ENCODE measurements at regions not wholly inside any gene's neighbourhood (a gene's known extent, or its start where the extent isn't known, plus 50 kb on each side); places are given as distances from the start of the nearest gene placed in this dataset.
"Not testable (repeated sequence)": the region's sequence is repeated elsewhere in the genome, so short reads cannot be mapped to it uniquely, and the experiment has no call there.

GRCh38 chr2:67889056-67889455 is 173.7 kb downstream of the C1D start:
- Mint-ChIP-seq H3K9me3 (peaks cover 0 to 2% of the 10 kb centered on the region in 2 donors), H3K4me3 (no peak overlapping the region), H3K4me1 (no peaks in the 10 kb centered on the region), H3K27ac (no peak overlapping the region), H3K27me3 (peaks cover 4 to 9% of the 10 kb centered on the region in 2 donors), H3K36me3 (no peaks in the 10 kb centered on the region)
- ATAC-seq (replicated peaks) (no peak), DNase-seq (no peak)

DNA sequence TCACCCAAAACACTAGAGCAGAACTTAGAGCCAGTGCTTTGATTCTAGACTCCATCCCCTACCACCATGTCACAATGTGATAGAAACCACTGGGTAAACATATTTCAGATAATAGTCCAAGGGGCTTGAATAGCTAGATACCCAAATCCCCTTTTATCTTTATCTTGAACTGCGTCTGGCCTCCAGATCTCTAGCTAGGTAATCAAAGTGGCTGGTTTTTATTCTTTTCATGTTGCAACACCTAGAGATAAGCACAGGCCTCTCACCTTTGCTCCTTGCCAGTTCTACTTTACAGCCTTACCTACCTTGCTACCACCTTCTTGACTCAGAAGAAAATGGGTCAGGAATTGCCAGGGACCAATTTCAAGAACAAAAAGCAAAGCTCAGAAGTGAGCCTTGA is 171.2 kb downstream of the C1D start:
- Mint-ChIP-seq H3K9me3 (peaks cover 0 to 2% of the 10 kb centered on the region in 2 donors), H3K27ac (no peak overlapping the region), H3K36me3 (no peaks in the 10 kb centered on the region), H3K4me3 (no peak overlapping the region), H3K4me1 (no peaks in the 10 kb centered on the region), H3K27me3 (peaks cover 7 to 16% of the 10 kb centered on the region in 2 donors)
- no peak for ATAC-seq (replicated peaks)
- DNase-seq: no peak

- Mint-ChIP-seq H3K9me3 (peaks cover 0 to 2% of the 10 kb centered on the region in 2 donors), H3K4me3 (no peak overlapping the region), H3K4me1 (no peaks in the 10 kb centered on the region), H3K27me3 (peaks cover 7 to 16% of the 10 kb centered on the region in 2 donors), H3K36me3 (no peaks in the 10 kb centered on the region), H3K27ac (no peak overlapping the region)
- ATAC-seq (replicated peaks): no peak
- no peak for DNase-seq
These were observed 170.4 kb downstream of the C1D start for GRCh38 chr2:67892339-67892846.

DNA sequence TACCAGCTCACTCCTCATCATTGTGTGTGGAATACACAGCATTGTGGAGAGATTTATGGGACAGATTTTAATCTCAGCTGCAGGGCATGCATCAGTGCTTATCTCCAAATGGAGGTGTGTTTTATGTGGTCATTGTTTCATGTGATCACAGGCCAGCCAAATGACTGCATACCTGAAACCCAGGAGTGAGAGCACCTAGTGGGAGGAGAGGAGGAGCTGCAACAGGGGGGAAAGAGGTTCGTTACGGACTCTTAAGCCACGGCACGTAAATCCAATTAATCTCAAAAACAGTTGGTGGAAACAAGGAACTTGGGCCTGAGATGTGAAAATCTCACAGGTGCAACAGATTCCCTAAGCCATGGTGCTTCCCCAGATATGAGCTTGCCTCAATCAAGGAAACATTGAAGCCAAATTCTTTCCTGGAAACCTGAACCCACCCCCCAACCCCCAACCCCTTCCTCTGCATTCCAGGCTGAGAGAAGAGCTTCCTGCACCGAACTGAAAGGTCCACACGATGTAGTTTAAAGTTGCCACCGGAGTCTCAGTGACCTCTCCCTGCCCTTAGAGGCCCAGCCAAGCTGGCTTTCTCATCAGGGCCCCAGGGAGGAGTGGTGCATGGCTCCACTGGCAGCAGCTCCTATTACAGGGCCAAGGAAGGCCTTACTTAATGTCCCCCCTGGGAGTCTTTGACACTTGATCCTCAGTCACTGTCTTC is 167.4 kb downstream of the C1D start:
- Mint-ChIP-seq H3K27ac (no peak overlapping the region), H3K36me3 (no peaks in the 10 kb centered on the region), H3K4me3 (no peak overlapping the region), H3K27me3 (peaks cover 7 to 15% of the 10 kb centered on the region in 2 donors), H3K9me3 (peaks cover 0 to 2% of the 10 kb centered on the region in 2 donors), H3K4me1 (no peaks in the 10 kb centered on the region)
- DNase-seq: no peak
- no peak for ATAC-seq (replicated peaks)

DNA sequence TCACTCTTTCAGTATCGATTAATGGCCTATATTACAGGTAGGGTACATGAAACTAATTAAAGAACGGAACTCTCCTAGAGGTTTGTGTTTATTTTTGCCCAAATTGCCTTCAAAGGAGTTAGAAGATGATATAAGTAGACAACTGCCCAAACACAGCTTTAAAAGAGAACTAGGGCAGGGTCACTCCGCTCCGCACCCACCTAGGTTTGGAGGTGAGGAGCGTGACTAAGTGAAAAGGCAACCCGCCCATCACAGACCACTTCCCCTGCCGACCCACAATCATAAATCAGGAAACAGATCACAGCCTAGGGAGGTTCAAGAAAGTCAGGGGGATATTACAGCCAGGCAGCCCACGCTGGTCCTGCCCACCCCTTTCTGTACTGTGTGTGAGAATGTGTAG is 166.7 kb downstream of the C1D start:
- H3K4me1 Mint-ChIP-seq: no peaks in the 10 kb centered on the region
- ATAC-seq (replicated peaks): no peak
- no peak for DNase-seq
- no peaks in the 10 kb centered on the region for H3K36me3 Mint-ChIP-seq
- no peak overlapping the region for H3K27ac Mint-ChIP-seq
- peaks cover 0 to 2% of the 10 kb centered on the region in 2 donors for H3K9me3 Mint-ChIP-seq
- H3K27me3 Mint-ChIP-seq: peaks cover 7 to 11% of the 10 kb centered on the region in 2 donors
- H3K4me3 Mint-ChIP-seq: no peak overlapping the region

- no peak for DNase-seq
- Mint-ChIP-seq H3K4me3 (no peak overlapping the region), H3K27me3 (peaks cover 7 to 11% of the 10 kb centered on the region in 2 donors), H3K4me1 (no peaks in the 10 kb centered on the region), H3K9me3 (peaks cover 0 to 2% of the 10 kb centered on the region in 2 donors), H3K27ac (no peak overlapping the region), H3K36me3 (no peaks in the 10 kb centered on the region)
- ATAC-seq (replicated peaks): no peak
These were observed 166.3 kb downstream of the C1D start for GRCh38 chr2:67896476-67896875.

DNA sequence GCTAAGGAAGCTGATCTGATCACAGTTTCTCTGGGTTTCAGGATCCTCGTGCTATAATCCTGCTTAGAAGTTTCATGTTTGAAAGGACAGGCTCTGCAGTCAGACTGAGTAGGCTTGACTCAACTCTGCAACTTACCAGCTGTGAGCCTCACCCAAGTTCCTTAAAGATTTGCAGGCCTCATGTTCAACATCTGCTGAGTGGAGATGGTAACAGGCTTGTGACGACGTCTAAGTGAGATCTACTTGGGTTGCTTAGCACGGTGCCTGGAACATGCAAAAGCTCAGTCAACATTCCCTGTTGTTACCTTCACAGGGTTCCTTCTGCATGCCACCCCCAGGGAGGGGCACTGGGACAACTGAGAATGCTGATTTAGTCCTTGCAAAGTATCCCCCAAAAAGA is 164.2 kb downstream of the C1D start:
- no peak for DNase-seq
- H3K4me1 Mint-ChIP-seq: no peaks in the 10 kb centered on the region
- no peaks in the 10 kb centered on the region for H3K36me3 Mint-ChIP-seq
- ATAC-seq (replicated peaks): no peak
- H3K9me3 Mint-ChIP-seq: peaks cover 0 to 2% of the 10 kb centered on the region in 2 donors
- H3K27me3 Mint-ChIP-seq: peaks cover 7 to 11% of the 10 kb centered on the region in 2 donors
- no peak overlapping the region for H3K4me3 Mint-ChIP-seq
- no peak overlapping the region for H3K27ac Mint-ChIP-seq

GRCh38 chr2:67899187-67899586 is 163.6 kb downstream of the C1D start:
- no peak overlapping the region for H3K4me3 Mint-ChIP-seq

DNA sequence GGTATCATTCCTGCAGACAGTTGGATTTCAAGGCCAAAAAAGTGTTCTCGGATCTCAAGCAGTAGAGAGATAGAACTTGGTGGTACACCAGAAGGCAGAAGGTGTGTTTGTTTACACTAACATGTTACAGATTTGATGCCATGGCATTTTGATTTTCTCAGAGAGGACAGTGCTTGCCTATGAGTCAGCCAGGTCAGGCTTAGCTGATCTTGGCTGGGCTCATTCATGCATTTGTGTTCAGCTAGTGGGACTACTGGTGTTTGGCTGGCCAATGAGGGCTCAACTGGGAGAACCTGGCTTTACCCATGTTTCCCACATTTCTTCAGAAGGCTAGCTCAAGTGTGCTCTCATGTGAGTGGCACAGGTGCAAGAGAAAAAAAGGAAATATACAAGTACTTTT is 162.0 kb downstream of the C1D start:
- ATAC-seq (replicated peaks): no peak
- no peak for DNase-seq

More at GRCh38 chr2:67899187-67899586, 163.6 kb downstream of the C1D start:
- no peak for ATAC-seq (replicated peaks)
- no peak for DNase-seq
- no peak overlapping the region for H3K27ac Mint-ChIP-seq
- no peaks in the 10 kb centered on the region for H3K9me3 Mint-ChIP-seq
- H3K27me3 Mint-ChIP-seq: peaks cover 1 to 7% of the 10 kb centered on the region in 2 donors
- H3K36me3 Mint-ChIP-seq: no peaks in the 10 kb centered on the region
- no peaks in the 10 kb centered on the region for H3K4me1 Mint-ChIP-seq

DNA sequence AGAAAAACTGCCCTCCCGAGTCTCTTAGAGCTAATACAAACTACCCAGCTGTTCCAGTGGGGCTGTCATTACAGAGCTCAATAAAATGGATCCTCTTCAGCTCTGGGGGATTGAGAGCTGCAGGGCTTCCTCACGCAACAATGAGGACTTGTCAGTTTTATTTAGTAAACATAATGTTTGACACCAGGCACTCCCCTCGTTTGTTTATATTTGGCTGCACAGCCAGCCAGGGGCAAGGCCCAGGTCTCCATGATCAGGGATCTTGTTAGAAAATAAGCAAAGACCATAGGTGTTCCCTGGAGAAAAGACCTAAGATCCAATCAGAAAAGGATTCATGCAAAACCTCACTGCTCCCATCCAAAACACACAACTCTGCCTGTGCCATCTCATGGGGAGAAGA is 158.2 kb downstream of the C1D start:
- no peak overlapping the region for H3K27ac Mint-ChIP-seq
- H3K9me3 Mint-ChIP-seq: peaks cover 0 to 4% of the 10 kb centered on the region in 2 donors
- no peaks in the 10 kb centered on the region for H3K4me1 Mint-ChIP-seq
- DNase-seq (no peak), ATAC-seq (replicated peaks) (no peak)
- H3K4me3 Mint-ChIP-seq: no peak overlapping the region
- H3K27me3 Mint-ChIP-seq: peaks cover 4 to 11% of the 10 kb centered on the region in 2 donors
- H3K36me3 Mint-ChIP-seq: no peaks in the 10 kb centered on the region

More for the DNA sequence above, 162.0 kb downstream of the C1D start:
- H3K4me3 Mint-ChIP-seq: no peak overlapping the region
- H3K36me3 Mint-ChIP-seq: no peaks in the 10 kb centered on the region
- H3K27ac Mint-ChIP-seq: no peak overlapping the region
- no peaks in the 10 kb centered on the region for H3K4me1 Mint-ChIP-seq
- peaks cover 6% of the 10 kb centered on the region in 2 donors for H3K27me3 Mint-ChIP-seq
- no peaks in the 10 kb centered on the region for H3K9me3 Mint-ChIP-seq

DNA sequence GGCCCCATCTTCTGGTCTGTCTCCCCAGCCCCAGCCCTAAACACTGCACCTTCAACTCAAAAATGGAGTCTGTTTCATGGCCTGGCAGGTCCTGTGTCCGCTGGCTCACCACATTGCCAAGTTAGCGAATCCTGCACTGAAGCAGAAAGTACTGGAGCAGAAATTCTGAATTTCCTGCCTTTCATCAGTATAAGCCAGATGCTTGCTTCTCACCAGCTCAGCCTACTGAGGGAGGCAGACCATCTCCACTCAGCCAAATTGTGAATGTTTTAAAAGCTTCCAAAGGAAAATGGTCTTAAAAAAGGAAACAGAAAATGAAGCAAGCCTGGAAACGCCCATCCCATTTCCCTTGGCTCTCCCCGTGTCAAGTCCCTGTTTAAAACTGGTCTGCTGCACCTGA is 157.8 kb downstream of the C1D start:
- H3K27ac Mint-ChIP-seq: no peak overlapping the region
- peaks cover 4 to 11% of the 10 kb centered on the region in 2 donors for H3K27me3 Mint-ChIP-seq
- H3K4me3 Mint-ChIP-seq: no peak overlapping the region
- ATAC-seq (replicated peaks) (no peak), DNase-seq (no peak)
- no peaks in the 10 kb centered on the region for H3K36me3 Mint-ChIP-seq
- no peaks in the 10 kb centered on the region for H3K4me1 Mint-ChIP-seq
- peaks cover 0 to 4% of the 10 kb centered on the region in 2 donors for H3K9me3 Mint-ChIP-seq

GRCh38 chr2:67906547-67906946 is 156.3 kb downstream of the C1D start:
- not testable (repeated sequence) for ATAC-seq (replicated peaks); H3K27ac Mint-ChIP-seq; H3K4me1 Mint-ChIP-seq; H3K36me3 Mint-ChIP-seq; H3K9me3 Mint-ChIP-seq; H3K4me3 Mint-ChIP-seq; DNase-seq
- peaks cover 4 to 11% of the 10 kb centered on the region in 2 donors for H3K27me3 Mint-ChIP-seq

GRCh38 chr2:67917332-67918054 is 145.3 kb downstream of the C1D start:
- no peak for DNase-seq
- Mint-ChIP-seq H3K4me3 (no peak overlapping the region), H3K27ac (no peak overlapping the region), H3K4me1 (no peaks in the 10 kb centered on the region), H3K9me3 (no peaks in the 10 kb centered on the region), H3K36me3 (no peaks in the 10 kb centered on the region), H3K27me3 (peaks cover 13% of the 10 kb centered on the region in 2 donors)
- ATAC-seq (replicated peaks): no peak

GRCh38 chr2:67918471-67918870 is 144.3 kb downstream of the C1D start:
- DNase-seq (no peak), ATAC-seq (replicated peaks) (no peak)
- no peaks in the 10 kb centered on the region for H3K4me1 Mint-ChIP-seq
- H3K36me3 Mint-ChIP-seq: no peaks in the 10 kb centered on the region
- no peaks in the 10 kb centered on the region for H3K9me3 Mint-ChIP-seq
- peaks cover 13 to 15% of the 10 kb centered on the region in 2 donors for H3K27me3 Mint-ChIP-seq
- H3K4me3 Mint-ChIP-seq: no peak overlapping the region
- H3K27ac Mint-ChIP-seq: no peak overlapping the region

DNA sequence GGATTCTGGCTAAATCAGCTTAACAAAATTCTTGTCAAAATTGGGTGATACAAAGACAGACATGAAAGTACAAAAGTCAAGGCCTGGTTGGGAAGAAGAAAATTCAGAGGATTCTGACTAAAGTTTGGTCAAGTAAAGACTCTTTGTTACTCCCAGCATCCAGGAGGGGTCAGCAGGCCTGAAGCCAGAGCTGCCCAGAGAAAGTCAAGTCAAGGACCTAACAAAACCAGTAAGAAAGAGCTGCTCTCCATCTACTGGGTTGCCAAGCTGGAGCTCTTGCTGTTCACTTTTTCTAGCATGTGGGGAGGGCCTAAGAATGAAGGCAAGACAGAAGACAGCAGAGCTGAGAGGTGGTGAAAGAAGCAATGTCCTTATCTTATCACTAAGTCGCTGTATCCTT is 143.3 kb downstream of the C1D start:
- H3K4me3 Mint-ChIP-seq: no peak overlapping the region
- no peak overlapping the region for H3K27ac Mint-ChIP-seq
- H3K27me3 Mint-ChIP-seq: peaks cover 13 to 23% of the 10 kb centered on the region in 2 donors
- no peaks in the 10 kb centered on the region for H3K9me3 Mint-ChIP-seq
- DNase-seq: no peak
- H3K36me3 Mint-ChIP-seq: no peaks in the 10 kb centered on the region
- no peaks in the 10 kb centered on the region for H3K4me1 Mint-ChIP-seq
- no peak for ATAC-seq (replicated peaks)

Data from stimulated activated naive B cell treated with anti-CD40 and anti-IgM and Interleukin-4, amounts not matched to agents 10 μg/mL and 1 μg/mL and 100 μg/mL, for 72 hours (primary cell).